ENCODE measurements at regions not wholly inside any gene's neighbourhood (a gene's known extent, or its start where the extent isn't known, plus 50 kb on each side); places are given as distances from the start of the nearest gene placed in this dataset.

GRCh38 chr11:122033193-122033592 is 82.8 kb downstream of the BLID start:
- no peaks in the 10 kb centered on the region for H3K36me3 ChIP-seq
- no peaks in the 10 kb centered on the region for H3K4me1 ChIP-seq
- ATAC-seq (no peak), DNase-seq (no peak)
- TF ChIP-seq CTCF (IDR thresholded peaks at IDR 0.05), result no peak
- intact Hi-C loops (cut with DNase I), result no loop called here
- H3K9me3 ChIP-seq, result no peaks in the 10 kb centered on the region
- H3K27ac ChIP-seq, result no peak overlapping the region
- H3K4me3 ChIP-seq, result no peak overlapping the region
- H3K27me3 ChIP-seq, result no peaks in the 10 kb centered on the region

- Histone ChIP-seq H3K4me3 (no peak overlapping the region), H3K4me1 (no peaks in the 10 kb centered on the region), H3K9me3 (no peaks in the 10 kb centered on the region), H3K36me3 (no peaks in the 10 kb centered on the region), H3K27ac (no peak overlapping the region), H3K27me3 (no peaks in the 10 kb centered on the region)
- intact Hi-C loops (cut with DNase I), result no loop called here
- no peak for ATAC-seq
- no peak for DNase-seq
- no peak for TF ChIP-seq CTCF (IDR thresholded peaks at IDR 0.05)
These were observed 83.7 kb downstream of the BLID start for GRCh38 chr11:122032317-122032716.

GRCh38 chr11:122031813-122032212 is 84.2 kb downstream of the BLID start:
- DNase-seq (no peak), ATAC-seq (no peak)
- no peak overlapping the region for H3K27ac ChIP-seq
- intact Hi-C loops (cut with DNase I), result no loop called here
- no peaks in the 10 kb centered on the region for H3K9me3 ChIP-seq
- H3K4me1 ChIP-seq, result no peaks in the 10 kb centered on the region
- no peak overlapping the region for H3K4me3 ChIP-seq
- no peaks in the 10 kb centered on the region for H3K36me3 ChIP-seq
- no peaks in the 10 kb centered on the region for H3K27me3 ChIP-seq
- TF ChIP-seq CTCF (IDR thresholded peaks at IDR 0.05), result no peak

GRCh38 chr11:122030286-122030685 is 85.7 kb downstream of the BLID start:
- intact Hi-C loops (cut with DNase I), result no loop called here

GRCh38 chr11:122028545-122028944 is 87.5 kb downstream of the BLID start:
- intact Hi-C loops (cut with DNase I), result no loop called here
- no peak for TF ChIP-seq CTCF (IDR thresholded peaks at IDR 0.05)
- no peak for DNase-seq
- no peak for ATAC-seq
- H3K4me3 ChIP-seq, result no peak overlapping the region
- H3K27ac ChIP-seq, result no peak overlapping the region
- no peaks in the 10 kb centered on the region for H3K36me3 ChIP-seq
- H3K9me3 ChIP-seq, result no peaks in the 10 kb centered on the region
- H3K4me1 ChIP-seq, result no peaks in the 10 kb centered on the region
- no peaks in the 10 kb centered on the region for H3K27me3 ChIP-seq

More at GRCh38 chr11:122030286-122030685, 85.7 kb downstream of the BLID start:
- Histone ChIP-seq H3K4me3 (no peak overlapping the region), H3K9me3 (no peaks in the 10 kb centered on the region), H3K27ac (no peak overlapping the region), H3K27me3 (no peaks in the 10 kb centered on the region), H3K36me3 (no peaks in the 10 kb centered on the region), H3K4me1 (no peaks in the 10 kb centered on the region)
- ATAC-seq (no peak), DNase-seq (no peak)
- TF ChIP-seq CTCF (IDR thresholded peaks at IDR 0.05), result no peak
